CD4-positive, alpha-beta T cell treated with Interleukin-4 for 4 hours (primary cell): ENCODE measurements at regions not wholly inside any gene's neighbourhood (a gene's known extent, or its start where the extent isn't known, plus 50 kb on each side); places are given as distances from the start of the nearest gene placed in this dataset.

Experiments used
- DNase-seq: peaks from one replicate; pipeline ENCODE4 v3.0.0-alpha.2; 2020

- DNase-seq, result no peak
These were observed 191.4 kb downstream of the SNAPC1 start for GRCh38 chr14:61953602-61954001.

GRCh38 chr14:61954306-61954705, 192.1 kb downstream of the SNAPC1 start:
- DNase-seq, result no peak

GRCh38 chr14:61956517-61956916, 194.3 kb downstream of the SNAPC1 start:
- no peak for DNase-seq

- DNase-seq, result no peak
These were observed 197.1 kb downstream of the SNAPC1 start for GRCh38 chr14:61959348-61959747.

DNA sequence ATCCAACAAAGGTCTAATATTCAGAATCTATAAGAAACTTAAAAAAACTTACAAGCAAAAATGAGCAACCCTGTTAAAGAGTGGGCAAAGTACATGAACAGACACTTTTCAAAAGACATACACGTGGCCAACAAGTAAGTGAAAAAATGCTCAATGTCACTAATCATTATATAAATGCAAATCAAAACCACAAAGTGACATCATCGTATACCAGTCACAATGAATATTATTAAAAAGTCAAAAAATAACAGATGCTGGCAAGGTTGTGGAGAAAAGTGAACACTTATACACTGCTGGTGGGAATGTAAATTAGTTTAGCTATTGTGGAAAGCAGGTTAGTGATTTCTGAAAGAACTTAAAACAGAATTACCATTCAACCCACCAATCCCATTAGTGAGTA, 199.1 kb downstream of the SNAPC1 start:
- DNase-seq, result no peak

- DNase-seq, result no peak
These were observed 201.7 kb downstream of the SNAPC1 start for GRCh38 chr14:61963926-61964325.

DNA sequence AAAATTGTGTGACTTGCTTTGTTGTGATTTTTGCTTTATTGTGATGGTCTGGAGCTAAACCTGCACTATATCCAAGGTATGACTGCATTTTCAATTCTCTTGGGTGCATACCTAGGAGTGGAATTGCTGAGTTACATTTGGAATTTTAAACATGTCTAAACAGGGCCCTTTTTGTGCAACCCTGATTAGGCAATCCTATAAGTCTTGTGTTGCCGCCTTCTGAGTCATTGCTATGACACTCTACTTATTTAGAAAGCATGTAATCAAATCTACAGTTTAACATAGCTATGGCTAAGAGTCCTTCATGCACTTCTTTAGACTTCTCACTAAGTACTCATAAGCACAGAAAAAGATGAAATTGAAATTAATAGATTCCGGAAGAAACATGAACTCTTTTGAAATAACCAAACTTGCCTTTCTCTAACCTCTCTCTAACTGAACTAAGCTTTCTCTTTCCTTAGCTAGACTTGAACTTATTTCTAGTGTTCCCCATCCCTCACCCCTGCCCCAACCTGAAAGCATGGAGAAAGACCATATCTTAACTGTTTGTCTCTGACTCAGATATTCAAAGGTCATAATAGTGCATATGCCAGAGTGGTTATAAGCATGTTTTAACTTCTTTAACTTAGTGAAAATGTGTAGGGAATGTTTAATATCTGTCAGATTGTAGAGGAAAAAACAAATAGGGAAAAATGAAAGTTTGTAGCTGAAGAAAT, 203.0 kb downstream of the SNAPC1 start:
- DNase-seq, result no peak

- no peak for DNase-seq
These were observed 206.0 kb downstream of the SNAPC1 start for GRCh38 chr14:61968207-61968606.

- no peak for DNase-seq
These were observed 210.5 kb downstream of the SNAPC1 start for GRCh38 chr14:61972711-61973110.

GRCh38 chr14:61973981-61974380, 211.8 kb downstream of the SNAPC1 start:
- no peak for DNase-seq

DNA sequence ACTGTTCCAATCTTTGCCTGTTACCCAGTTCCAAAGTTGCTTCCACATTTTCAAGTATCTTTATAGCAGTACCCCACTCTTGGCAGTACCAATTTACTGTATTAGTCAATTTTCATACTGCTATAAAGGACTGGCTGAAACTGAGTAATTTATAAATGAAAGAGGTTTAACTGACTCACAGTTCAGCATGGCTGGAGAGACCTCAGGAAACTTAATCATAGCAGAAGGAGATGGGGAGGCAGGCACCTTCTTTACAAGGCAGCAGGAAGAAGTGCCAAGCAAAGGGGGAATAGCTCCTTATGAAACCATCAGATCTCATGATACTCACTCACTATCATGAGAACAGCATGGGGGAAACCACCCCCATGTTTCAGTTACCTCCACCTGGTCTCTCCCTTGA, 215.0 kb downstream of the SNAPC1 start:
- no peak for DNase-seq

- DNase-seq, result no peak
These were observed 226.0 kb downstream of the SNAPC1 start for GRCh38 chr14:61988240-61988639.

- no peak for DNase-seq
These were observed 229.9 kb downstream of the SNAPC1 start for GRCh38 chr14:61992139-61992538.

GRCh38 chr14:61992926-61993325, 230.7 kb downstream of the SNAPC1 start:
- no peak for DNase-seq

GRCh38 chr14:61994589-61994988, 232.4 kb downstream of the SNAPC1 start:
- DNase-seq, result no peak

DNA sequence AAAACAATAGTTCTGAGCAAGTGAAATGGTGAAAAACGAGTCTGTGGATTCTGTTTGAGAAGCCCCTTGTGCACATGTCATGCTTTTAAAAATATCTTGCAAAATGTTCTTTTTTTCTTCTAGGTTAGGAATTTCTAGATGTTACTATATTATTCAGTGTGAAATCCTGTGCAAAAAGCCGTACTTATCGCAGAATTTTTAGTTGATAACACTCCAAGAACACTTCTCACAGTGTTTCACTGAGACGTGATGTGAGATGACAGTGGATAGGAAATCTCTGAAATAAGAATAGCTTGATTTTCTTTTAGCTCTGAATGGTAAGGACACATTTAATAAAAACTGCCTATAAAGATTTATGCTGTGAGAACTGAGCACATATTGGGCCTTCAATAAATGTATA, 234.5 kb downstream of the SNAPC1 start:
- no peak for DNase-seq

GRCh38 chr14:61997161-61997560, 234.9 kb downstream of the SNAPC1 start:
- no peak for DNase-seq

- DNase-seq, result no peak
These were observed 239.7 kb downstream of the SNAPC1 start for GRCh38 chr14:62001963-62002362.

DNA sequence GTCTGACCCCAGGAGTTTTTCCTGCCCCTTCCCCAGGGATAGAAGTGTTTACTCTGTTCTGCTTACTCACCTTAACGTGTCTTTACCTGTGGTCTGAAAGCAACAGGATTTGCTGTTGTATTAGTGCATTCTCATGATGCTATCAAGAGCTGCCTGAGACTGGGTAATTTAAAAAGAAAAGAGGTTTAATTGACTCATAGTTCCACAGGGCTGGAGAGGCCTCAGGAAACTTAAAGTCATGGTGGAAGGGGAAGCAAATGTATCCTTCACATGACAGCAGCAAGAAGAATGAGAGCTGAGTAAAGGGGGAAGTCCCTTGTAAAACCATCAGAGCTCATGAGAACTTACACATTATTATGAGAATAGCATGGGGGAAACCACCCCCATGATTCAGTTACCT, 240.4 kb downstream of the SNAPC1 start:
- no peak for DNase-seq

- DNase-seq, result no peak
These were observed 241.5 kb downstream of the SNAPC1 start for GRCh38 chr14:62003701-62004100.

- no peak for DNase-seq
These were observed 244.0 kb downstream of the SNAPC1 start for GRCh38 chr14:62006116-62006731.

DNA sequence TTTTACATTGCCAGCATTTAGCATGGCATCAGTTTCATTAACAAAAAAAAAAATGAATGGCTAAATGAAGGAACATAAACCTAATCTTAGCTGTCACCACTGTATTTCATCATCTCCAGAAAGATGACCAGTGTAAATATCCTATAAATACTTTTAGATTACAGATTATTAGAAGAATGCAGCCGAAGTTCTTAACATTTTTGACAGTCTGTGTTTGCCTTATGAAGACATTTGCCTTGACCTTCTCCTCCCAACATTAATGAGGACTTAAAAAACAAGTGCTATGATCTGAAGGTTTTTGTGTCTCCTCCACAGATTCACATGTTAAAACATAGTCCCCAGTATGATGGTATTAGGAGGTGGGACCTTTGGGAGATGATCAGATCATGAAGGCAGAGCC, 253.0 kb downstream of the SNAPC1 start:
- DNase-seq, result no peak

- no peak for DNase-seq
These were observed 253.7 kb downstream of the SNAPC1 start for GRCh38 chr14:62015945-62016344.

- no peak for DNase-seq
These were observed 255.5 kb downstream of the SNAPC1 start for GRCh38 chr14:62017651-62018230.

GRCh38 chr14:62018606-62019005, 256.4 kb downstream of the SNAPC1 start:
- DNase-seq, result no peak
